HG02884 (cell line): ENCODE measurements at regions not wholly inside any gene's neighbourhood (a gene's known extent, or its start where the extent isn't known, plus 50 kb on each side); places are given as distances from the start of the nearest gene placed in this dataset.
A peak's percentile ranks its signal among the peaks of the same experiment; 100 is the strongest.

Experiments
- ATAC-seq: cut with Tn5 transposase; IDR thresholded peaks from one replicate; pipeline ENCODE4 v1.9.1; 2021; ENCODE audit warnings: mild to moderate bottlenecking, moderate library complexity; ENCODE audit not compliant: unreplicated experiment

DNA sequence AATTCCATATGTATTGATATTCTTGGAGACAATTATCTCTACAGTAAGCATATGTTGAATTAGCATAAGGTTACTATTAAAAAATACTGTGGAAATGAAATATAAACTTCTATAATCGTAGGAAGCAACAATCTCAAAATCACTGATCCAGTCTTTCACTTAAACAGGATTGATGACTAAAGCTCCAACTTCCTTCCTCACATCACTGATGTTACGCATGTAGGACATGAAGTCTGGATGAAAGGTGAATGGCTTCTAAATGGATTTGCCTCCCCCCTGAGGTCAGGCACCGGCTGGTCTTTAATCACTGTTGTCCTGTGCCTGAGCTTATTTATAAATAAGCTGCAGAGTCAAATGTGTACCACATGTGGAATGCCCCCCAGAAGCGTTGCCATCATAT, 157.1 kb upstream of the NFIB start:
- no peak for ATAC-seq

DNA sequence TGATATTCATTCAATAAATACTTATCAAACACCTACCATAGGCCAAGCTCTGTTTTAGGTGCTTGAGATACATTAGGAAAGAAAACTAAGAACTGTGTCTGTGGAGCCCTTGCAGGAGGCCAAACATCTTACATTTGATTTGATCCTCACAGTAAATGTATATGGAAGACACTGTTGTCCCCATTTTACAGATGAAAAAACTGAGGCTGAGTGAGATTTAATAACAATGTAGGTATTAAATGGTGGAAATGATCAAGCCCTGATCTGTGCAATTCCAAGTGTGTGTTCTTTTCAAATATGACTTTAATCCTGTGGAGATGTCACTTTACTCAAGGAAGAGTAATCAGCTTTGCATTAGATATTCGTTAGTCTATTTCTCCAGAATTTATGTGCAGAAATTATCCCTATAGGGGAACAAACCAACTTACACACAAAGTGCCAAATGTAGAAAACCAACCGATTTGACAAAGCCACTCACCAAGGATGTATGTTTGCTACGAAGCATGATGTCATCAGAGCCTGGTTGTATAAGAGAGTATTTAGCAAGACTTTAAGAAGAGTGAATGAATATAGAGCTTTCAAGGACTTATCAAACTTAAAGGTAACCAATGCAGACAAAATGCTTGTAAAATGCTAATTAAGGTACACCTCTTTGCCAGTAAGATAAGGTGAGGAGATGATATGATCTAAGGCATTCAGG, 153.9 kb upstream of the NFIB start:
- no peak for ATAC-seq

DNA sequence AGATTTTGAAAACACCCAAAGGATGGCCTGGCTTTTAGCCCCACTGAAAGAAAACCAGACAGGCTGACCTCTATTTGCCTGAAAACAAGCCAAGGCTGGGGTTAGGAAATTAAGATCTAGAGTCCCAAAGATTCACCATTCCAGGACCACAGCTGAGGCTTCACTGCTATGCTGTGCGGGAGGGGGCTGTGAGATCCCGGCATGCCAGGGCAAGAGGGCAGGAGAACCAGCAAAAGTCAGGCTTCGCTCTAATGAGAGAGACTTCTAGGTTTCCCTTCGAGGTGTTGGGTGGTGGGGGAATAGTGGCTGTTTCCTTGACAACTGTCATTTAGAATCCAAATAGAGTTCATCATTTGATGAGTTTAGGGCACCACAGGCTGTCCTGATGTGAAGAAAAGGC, 152.9 kb upstream of the NFIB start:
- ATAC-seq: no peak

DNA sequence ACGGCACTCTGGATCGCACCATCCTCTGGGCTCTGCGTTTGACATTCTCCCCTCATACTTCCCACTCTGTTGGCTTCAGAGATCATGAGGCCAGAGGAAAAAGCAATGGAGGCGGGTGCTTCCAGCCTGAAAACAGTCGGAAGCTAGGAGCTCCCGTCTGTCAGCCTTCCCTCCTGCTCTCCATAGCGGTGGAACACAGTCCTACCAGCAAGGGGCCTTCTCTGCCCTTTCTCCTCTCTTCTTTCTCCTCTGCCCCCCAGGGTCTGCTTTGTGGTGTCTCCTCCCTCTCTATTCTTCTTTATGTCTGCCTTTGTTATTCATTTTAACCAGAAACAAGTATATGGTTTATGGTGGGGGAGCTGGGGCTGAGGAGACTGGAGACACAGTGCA, 152.5 kb upstream of the NFIB start:
- ATAC-seq: no peak

DNA sequence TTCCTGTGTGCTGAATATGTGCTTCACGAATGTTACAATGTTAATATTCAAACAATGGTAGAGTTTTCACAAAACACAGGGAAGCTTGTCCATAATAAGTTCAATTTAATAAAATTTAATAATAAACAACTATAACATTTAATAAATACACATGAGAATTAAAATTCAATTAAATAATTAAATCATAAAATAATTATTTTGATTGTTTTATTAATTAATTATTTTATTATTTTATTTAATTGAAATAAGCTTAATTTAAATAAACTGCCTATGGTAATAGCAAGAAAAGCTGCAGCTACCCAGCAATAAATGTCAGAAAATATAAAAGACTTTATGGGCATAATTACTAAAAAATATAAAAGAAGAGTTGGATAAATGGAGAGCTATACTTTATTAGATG, 149.0 kb upstream of the NFIB start:
- ATAC-seq: no peak

DNA sequence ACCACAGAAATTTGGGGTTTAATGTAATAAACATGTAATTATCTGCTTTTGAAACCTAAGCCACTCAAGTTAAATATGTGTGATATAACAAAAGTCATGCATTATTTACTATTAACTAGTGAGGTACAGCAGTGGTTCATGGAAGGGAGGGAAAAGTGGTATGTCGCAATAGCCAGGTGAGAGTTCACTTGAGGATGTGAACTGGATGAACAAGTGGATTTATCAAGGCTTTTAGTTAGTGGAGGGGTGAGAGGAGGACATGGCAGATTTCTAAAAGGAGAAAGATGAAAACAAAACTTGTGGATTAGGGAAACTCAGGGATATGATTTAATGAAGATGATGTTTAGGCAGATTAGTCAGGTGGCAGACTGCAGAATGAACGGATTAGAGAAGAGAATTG, 141.3 kb upstream of the NFIB start:
- ATAC-seq: no peak

DNA sequence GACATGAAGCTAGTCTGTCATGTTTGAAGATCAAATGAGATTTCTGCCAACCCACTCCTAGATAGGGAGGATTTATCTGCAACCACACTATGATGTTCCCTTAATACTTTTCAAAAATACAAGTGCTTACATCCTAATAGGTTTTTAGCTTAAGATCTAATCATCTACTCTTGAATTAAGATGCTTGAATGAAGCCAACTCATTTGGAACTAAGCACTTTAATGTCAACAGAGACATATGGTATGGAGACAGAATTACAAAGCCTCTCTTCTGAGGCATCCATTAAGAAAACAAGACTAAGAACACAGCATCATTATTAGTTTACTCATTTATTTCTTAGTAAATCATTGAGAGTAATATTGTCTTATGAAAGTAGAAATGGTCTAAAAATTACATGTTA, 139.3 kb upstream of the NFIB start:
- ATAC-seq: no peak

DNA sequence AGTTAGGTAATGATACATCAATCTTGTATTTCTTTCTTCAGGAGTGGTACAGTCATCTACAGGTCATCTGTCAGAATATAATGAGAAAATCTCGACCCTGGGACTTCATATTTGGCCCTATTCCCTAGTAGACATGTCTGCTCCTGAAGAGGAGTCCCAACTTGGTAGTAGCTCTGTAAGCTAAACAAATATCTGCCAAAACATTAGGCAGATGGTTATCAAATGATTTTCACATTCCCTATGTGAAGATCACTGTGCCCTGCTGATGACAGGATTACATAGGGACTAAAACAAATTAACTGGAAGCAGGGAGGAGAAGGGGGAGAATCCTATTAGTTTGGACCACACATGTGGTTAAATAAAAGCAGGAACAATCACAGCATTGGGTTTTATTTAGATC, 138.6 kb upstream of the NFIB start:
- ATAC-seq: no peak

DNA sequence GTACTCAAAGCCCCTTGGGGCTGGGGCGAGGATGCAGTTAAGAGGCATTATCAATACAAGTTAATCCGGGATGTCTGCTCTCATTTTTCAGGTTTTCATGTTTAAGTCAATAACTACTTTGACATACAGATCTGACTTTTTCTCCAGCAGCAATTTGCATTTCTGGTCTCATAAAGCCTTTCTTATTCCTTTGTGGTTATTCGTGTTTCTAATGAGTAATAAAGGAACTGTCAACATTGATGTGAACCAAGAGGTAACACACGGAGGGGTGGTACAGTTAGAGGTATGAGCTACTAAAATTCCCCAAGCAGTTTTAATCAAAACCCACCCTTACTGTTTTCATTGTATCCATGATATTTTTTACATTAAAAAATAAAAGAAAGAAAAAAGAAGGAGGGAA, 138.0 kb upstream of the NFIB start:
- peak; percentile 96 for ATAC-seq

DNA sequence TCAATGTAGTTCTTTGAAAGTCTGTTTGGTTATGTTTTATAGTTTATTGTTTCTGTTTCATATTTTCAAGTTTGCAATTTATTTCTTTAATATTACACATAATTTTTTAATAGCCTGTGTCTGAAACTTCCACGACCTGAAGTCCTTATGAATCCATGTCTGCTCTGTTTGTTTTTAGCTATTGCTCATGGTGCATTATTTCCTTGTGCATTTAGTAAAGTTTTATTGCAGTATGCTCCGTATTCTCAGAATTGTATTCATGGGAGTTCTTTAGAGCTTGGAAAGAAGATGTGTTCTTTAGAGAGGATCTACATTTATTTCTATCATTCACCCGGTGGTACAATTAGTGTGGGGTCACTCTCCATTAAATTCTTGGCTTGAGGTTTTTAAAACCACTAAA, 133.2 kb upstream of the NFIB start:
- no peak for ATAC-seq

DNA sequence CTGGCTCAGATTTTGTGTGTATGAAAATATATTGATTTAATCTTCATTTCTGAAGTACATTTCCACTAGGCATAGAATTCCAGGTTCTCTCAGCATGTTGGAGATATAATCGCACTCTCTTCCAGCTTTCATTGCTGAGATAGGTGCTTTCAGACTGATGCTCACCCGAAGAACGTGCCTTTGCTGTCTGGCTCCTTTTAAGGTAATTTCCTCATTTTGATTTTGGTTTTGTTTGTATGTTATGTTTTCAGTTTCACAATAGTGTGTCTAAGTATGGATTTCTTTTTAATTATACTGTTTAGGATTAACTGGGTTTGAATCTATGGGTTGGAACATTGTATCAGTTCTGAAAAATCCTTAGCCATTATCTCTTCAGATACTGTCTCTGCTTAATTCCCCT, 132.0 kb upstream of the NFIB start:
- ATAC-seq: no peak

DNA sequence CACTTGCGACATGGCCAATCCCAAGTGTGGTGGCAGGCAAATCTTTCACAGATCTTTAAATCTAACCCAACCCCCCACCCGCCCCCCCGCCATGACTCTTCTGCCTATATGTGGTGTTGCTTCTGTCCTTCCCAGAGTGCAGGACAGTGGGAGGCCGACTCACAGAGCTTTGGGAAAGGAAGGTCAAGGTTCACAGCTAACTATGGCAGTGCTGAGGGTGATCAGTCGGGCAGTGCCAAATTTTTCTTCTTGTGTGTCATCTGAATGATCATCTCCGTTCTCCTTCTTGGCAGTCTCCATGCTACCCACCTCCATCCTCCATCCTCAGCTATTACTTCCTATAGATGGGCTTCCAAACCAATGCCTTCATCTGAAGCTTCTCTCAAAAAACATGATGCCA, 129.0 kb upstream of the NFIB start:
- no peak for ATAC-seq

DNA sequence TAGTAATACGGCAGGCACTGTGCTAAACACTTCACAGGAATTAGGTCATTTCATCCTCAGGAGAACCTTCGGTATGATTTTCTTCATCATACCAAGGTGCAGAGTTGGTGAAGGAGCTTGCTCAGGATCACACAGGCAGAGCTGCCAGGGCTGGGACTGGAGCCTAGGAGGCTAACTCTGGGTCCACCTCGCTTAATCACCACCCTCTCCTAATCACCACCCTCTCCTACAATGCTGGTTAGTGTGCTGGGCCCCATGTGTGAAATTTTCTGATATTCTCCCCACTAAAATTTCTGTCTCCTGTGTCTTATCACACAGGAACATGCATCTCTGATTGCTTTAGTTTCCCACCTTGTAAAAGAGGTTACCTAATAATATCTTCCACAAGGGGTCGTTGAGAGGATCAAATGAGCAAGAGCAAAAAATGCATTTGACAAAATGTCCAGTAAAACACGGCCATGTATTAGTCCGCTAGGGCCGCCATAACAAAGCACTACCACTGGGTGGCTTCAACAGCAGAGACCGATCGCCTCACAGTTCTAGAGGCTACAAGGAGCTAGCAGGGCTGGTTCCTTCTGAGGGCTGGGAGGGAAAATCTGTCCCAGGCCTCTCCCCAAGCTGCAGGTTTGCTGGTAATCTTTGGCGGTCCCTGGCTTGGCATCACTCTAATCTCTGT, 128.2 kb upstream of the NFIB start:
- ATAC-seq: no peak

DNA sequence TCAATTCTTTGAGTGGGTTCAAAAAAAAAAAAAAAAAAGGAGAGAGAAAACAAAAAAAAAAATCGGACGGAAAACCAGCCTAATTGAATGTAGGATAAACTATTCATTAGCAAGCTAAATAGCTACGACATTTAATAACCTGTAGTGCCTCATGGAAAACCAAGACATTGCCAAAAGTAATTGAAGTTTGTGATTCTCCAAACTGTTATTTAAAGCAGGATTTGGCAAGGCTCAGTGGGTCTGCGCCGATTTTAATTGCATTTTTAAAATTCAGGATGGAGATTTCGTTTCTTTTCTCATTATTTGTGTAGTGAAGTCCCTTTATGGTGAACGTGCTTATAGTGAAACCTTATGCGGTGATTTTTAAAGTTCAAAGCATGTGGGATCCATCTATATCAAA, 127.2 kb upstream of the NFIB start:
- ATAC-seq: no peak

DNA sequence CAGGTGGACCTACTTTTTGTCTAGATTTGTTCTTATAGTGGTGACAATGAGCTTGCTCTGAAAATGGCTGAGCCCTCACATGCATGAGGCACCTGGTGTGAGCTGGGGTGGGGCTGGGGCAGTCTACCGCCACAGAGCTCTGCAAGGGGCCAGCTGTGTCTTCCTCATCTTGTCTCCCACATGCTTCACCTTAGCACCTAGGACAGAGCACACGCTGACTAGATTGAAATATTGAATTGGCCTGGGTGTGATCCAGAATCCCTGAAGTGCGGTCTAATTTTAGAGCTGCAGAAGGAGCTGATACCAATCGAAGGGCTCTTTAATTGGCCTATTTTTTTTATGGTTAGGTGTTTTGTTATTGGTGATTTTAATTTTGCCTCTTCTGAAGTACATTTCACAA, 126.1 kb upstream of the NFIB start:
- no peak for ATAC-seq

DNA sequence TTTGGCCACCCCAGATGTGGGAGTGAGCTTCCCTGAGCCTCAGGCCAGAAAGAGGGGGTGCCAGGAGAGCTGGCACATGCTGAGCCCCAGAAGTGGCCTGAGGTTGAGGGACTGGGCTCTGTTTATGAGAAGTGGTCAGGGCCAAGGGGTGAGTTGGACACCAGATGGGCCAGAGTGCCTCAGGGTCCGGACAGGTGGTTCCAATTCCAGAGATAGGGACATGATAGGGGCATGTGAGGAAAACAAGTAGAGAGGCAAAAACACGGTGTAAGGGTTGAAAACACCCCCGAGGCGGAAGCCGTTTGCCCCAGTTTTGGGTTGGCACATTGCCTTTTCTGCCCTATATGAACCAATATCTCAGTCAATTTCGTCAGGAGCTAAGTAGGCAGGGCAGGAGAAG, 125.6 kb upstream of the NFIB start:
- ATAC-seq: no peak

DNA sequence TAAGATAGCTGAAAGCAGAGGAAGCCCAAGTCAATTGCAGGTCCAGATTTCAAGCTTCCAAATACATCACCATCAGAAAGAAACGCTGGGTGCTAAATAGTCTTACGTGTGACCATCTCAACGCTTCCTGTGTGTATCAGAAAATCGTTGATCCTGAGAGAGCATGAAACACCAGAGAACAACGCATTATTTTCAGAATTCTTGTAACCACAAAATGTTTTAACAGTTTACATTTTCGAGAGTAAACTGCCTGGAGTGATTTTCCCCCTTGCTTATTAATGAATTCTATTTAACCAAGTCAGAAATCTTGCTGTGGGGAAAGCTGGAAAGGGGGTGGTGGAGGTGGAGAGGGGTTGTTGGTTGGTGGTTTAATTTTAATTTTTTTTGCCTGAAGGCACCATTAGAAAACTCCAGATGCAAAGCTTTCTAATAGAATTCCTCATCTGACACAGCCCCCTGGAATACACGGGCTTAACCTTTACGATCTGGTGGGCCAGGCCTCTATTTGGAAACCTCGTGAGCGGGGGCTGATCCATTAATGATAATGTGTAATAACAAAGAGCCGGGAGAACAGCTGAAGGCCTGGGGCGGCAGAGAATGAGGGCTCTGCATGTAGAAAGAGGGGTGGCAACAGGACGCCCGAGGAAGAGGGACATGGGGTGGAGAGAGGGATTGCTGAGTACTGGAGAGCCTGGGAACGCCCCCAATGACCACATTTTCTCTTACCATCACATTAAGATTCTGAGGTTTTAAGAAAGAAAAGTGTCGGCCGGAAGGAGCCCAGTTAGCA, 124.5 kb upstream of the NFIB start:
- ATAC-seq: no peak

DNA sequence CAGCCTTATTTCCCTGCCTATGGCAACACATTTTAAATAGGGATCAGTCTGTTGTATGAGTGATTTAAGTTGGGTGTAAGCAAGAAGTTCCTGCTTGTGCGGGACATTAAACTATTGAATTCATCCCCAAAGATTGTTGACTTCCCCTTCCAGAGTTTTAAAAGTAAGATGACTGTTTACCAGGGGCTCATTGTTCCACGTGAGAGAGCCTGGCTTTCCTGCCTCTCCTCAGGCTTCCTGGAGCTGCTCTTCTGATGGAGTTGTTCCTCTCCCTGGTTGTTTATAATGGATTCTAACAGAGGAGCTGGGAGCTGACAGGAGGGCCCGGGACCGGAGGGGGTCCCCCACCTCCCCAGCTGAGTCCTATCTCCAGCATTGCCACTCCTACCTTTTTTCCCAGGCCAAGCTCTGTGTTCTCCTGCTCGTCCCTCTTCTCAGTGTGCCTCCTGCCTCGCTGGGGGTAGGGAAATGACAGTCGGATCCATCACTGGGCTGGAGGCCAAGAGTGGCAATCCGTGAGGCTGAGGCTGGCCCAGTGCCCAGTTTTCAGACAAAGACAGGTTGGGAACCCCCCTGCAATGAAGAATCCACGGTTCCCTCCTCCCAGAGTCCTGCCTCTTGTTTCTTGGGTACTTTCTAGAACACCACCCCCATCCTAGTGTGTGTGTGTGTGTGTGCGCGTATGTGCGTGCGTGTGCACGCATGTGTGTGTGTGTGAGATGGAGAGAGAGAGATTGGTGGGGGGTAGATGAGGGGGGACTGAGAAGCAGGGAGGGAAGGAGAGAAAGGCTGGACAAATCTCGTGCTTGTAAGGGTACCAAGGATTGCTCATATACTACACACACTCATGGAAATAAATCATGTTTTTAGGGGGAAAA, 123.7 kb upstream of the NFIB start:
- no peak for ATAC-seq

DNA sequence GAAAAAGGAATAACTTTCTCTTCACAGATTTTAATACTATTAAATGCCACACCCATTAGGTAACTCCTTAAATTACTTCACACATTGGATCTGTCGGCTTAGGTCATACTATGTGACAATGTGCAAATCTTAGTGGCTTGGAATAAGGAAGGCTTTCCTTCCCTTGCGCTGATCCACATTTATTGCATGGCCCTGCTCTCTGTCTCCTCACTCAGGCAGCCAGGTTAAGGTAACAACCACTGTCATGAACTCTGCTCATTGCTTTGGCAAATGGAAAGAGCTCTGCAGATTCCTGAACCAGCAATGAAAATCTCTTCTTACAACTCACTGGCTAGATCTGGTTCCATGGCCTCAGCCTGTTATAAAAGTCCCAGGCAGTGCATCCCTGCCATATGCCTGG, 121.9 kb upstream of the NFIB start:
- no peak for ATAC-seq

DNA sequence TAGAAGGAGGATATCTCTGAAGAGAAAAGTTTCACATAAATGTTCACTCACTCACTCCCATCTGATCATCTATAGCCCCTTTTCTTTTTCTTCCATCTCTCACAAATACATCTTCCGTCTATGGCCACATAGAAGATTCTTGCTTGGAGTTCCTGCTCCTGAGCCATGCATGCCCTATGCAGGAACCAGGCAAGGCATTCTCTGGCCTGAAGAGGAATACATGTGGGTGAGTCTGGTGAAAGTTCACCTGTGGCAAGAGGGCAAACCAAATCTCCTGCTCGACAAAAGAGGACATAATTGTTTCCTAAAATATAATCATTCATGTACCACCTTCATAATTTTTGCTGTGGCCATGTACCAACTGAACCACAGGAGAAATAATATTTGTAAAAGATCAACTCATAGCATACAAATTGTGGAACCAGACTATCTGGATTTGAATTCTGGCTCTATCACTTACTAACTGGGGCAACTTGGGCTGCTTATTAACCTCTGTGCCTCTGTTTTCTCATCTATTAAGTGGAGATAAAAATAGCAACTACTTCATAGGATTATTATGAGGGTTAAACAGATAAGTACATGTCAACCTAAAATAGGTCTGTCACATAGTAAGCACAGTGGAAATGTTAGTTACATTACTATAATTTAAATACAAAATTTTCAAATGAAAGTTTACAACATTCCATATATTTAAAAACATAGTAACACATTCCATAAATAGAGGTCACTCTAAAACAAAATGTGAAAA, 121.2 kb upstream of the NFIB start:
- no peak for ATAC-seq

DNA sequence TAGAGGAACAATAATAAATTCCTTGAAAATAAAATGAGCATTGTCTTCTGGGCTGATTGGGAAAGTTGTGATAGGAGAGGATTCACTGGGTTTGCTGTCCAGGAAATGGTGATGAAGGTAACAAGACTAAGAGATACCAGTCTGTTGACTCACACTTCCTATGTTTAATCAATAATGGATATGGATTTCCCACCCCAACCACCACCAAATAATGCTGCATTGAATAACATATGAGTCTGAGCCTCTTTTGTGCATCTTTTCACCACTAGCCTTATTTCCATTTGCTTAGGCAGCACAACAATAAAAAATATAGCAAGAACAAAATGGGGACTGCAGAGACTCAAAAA, 120.2 kb upstream of the NFIB start:
- ATAC-seq: no peak
